Endothelial cell of umbilical vein (primary cell): ENCODE measurements at regions not wholly inside any gene's neighbourhood (a gene's known extent, or its start where the extent isn't known, plus 50 kb on each side); places are given as distances from the start of the nearest gene placed in this dataset.

Experiments
- BruUV-seq: library from RNA; stranded (reverse); fragments of 400-500 nt; replicated peaks from 2 replicates; lab custom pipeline; 2021; lab: Mats Ljungman, UMichigan
- CTCF ChIA-PET: fragments of 300-600, 350-600 bp; sonication (Branson Sonifier 250); formaldehyde crosslinking; loops from one replicate; lab custom pipeline; 2021; ENCODE audit warnings: antibody characterized with exemption, inconsistent platforms; lab: Charles Lee
- POLR2A ChIA-PET: fragments of 300-600, 350-600 bp; sonication (Branson Sonifier 250); formaldehyde crosslinking; loops from one replicate; lab custom pipeline; 2021; ENCODE audit warnings: antibody characterized with exemption, inconsistent platforms; lab: Charles Lee
- DNase-seq: peaks from one replicate; pipeline ENCODE4 v3.0.0-alpha.2; 2011; ENCODE audit warnings: low read depth, low spot score
- FAIRE-seq: peaks from 2 replicates; lab custom pipeline; 2011; peaks lifted over from hg19 to GRCh38; lab: Jason Lieb, UNC
- H2AFZ ChIP-seq: 2 replicates; pipeline ENCODE4 v1.6.0; 2012; ENCODE audit warnings: low read depth, low read length, control low read depth, inconsistent platforms
- H3K27ac ChIP-seq: 2 replicates; pipeline ENCODE4 v1.5.1; 2011; ENCODE audit warnings: low read depth, mild to moderate bottlenecking, control low read depth, low read length, moderate library complexity; ENCODE audit not compliant: insufficient read depth
- H3K27me3 ChIP-seq, 2 experiments: 2 replicates each; pipeline versions ENCODE4 v1.6.0 to v1.6.1; 2011; ENCODE audit warnings: low read length in 2 of 2, mixed read lengths in 1 of 2; ENCODE audit not compliant: control insufficient read depth in 2 of 2, insufficient read depth in 2 of 2
- H3K36me3 ChIP-seq, 2 experiments: 2 replicates in 1 of 2; 3 replicates in 1 of 2; pipeline ENCODE4 v1.5.1; 2011; ENCODE audit warnings: low read length in 2 of 2, mild to moderate bottlenecking in 1 of 2, moderate library complexity in 1 of 2; ENCODE audit not compliant: control insufficient read depth in 2 of 2, insufficient read depth in 2 of 2; ENCODE audit errors: extremely low read depth in 1 of 2
- H3K4me1 ChIP-seq: 3 replicates; pipeline ENCODE4 v1.5.1; 2011; ENCODE audit warnings: mild to moderate bottlenecking, low read length; ENCODE audit not compliant: control insufficient read depth, insufficient read depth; ENCODE audit errors: extremely low read depth
- H3K4me2 ChIP-seq: 2 replicates; pipeline ENCODE4 v1.6.1; 2011; ENCODE audit warnings: low read length, control low read depth, mixed read lengths; ENCODE audit not compliant: insufficient read depth
- H3K4me3 ChIP-seq, 3 experiments: fragments of 200-600 bp in 1 of 3; sonication (generic), shearing (Covaris generic) in 1 of 3; replicated peaks in 1 of 3; 2 replicates each; pipeline ENCODE4 v1.5.1; 2011 to 2016; ENCODE audit warnings: control low read depth in 3 of 3, low read length in 3 of 3, mild to moderate bottlenecking in 2 of 3, inconsistent platforms in 1 of 3, low read depth in 1 of 3, moderate library complexity in 1 of 3; ENCODE audit not compliant: insufficient read depth in 1 of 3
- H3K79me2 ChIP-seq: 2 replicates; pipeline ENCODE4 v1.6.0; 2012; ENCODE audit warnings: low read length, inconsistent platforms; ENCODE audit not compliant: control insufficient read depth, insufficient read depth
- H3K9ac ChIP-seq: replicated peaks from 2 replicates; pipeline ENCODE3; 2011; ENCODE audit warnings: low read length, control low read depth; ENCODE audit not compliant: insufficient read depth; ENCODE audit errors: extremely low read depth
- H3K9me1 ChIP-seq: replicated peaks from 3 replicates; pipeline ENCODE4 v1.6.0; 2011; ENCODE audit warnings: mild to moderate bottlenecking, low read length; ENCODE audit not compliant: control insufficient read depth, insufficient read depth; ENCODE audit errors: extremely low read depth
- H3K9me3 ChIP-seq: replicated peaks from 2 replicates; pipeline ENCODE4 v1.5.1; 2012; ENCODE audit warnings: low read length, inconsistent platforms; ENCODE audit not compliant: control insufficient read depth, insufficient read depth
- H4K20me1 ChIP-seq: replicated peaks from 2 replicates; pipeline ENCODE3; 2011; ENCODE audit warnings: mild to moderate bottlenecking, low read length; ENCODE audit not compliant: control insufficient read depth, insufficient read depth; ENCODE audit errors: extremely low read depth
- CTCF ChIP-seq, 2 donors: IDR thresholded peaks; 1 replicate in 1 of 2; 2 replicates in 1 of 2; pipeline ENCODE4 v1.5.1; 2011; ENCODE audit warnings: low read length in 2 of 2, mild to moderate bottlenecking in 2 of 2, moderate library complexity in 2 of 2, control low read depth in 1 of 2, inconsistent platforms in 1 of 2, low read depth in 1 of 2; ENCODE audit not compliant: insufficient read depth in 1 of 2; ENCODE audit errors: extremely low read depth in 1 of 2
- EZH2 ChIP-seq: IDR thresholded peaks from 2 replicates; pipeline ENCODE4 v1.6.1; 2012; ENCODE audit warnings: borderline replicate concordance, low read depth, mild to moderate bottlenecking, moderate library complexity, low read length, inconsistent platforms; ENCODE audit not compliant: severe bottlenecking
- FOS ChIP-seq: IDR thresholded peaks from 2 replicates; pipeline ENCODE4 v1.6.1; 2011; ENCODE audit warnings: mild to moderate bottlenecking, low read length, moderate library complexity, borderline replicate concordance; ENCODE audit not compliant: insufficient read depth
- GATA2 ChIP-seq: IDR thresholded peaks from 2 replicates; pipeline ENCODE4 v1.7.0; 2011; ENCODE audit warnings: low read depth, mild to moderate bottlenecking, moderate library complexity, mixed read lengths, low read length; ENCODE audit not compliant: insufficient read length, insufficient read depth
- JUN ChIP-seq: IDR thresholded peaks from 2 replicates; pipeline ENCODE4 v1.6.1; 2011; ENCODE audit warnings: borderline replicate concordance, low read depth; ENCODE audit not compliant: insufficient read length, insufficient read depth
- MAX ChIP-seq: IDR thresholded peaks from 2 replicates; pipeline ENCODE4 v1.6.1; 2011; ENCODE audit not compliant: insufficient read depth, insufficient read length
- MYC ChIP-seq: IDR thresholded peaks from one replicate; pipeline ENCODE4 v1.6.1; 2011; ENCODE audit warnings: mild to moderate bottlenecking, low read depth, low read length
- POLR2A ChIP-seq: IDR thresholded peaks from 2 replicates; pipeline ENCODE4 v1.6.1; 2012; ENCODE audit warnings: low read depth, mild to moderate bottlenecking, control low read depth, low read length
- POLR2AphosphoS5 ChIP-seq: IDR thresholded peaks from 2 replicates; pipeline ENCODE4 v1.6.1; 2012; ENCODE audit warnings: low read depth, mild to moderate bottlenecking, control low read depth, low read length, moderate library complexity; ENCODE audit not compliant: insufficient read depth
- dilution Hi-C: fragments of 300-500 bp; cut with MboI; formaldehyde crosslinking; loops from one replicate; pipeline ENCODE4 v1.15.0; 2019; ENCODE audit warnings: low sequenced_read_pairs; ENCODE audit not compliant: extremely low pct_ligation_motif_present
- intact Hi-C: fragments of 100-400 bp; cut with micrococcal nuclease; formaldehyde crosslinking; loops from one replicate; pipeline ENCODE4 v1.10.0; 2022

- Histone ChIP-seq H3K4me2 (no peak overlapping the region), H2AFZ (no peak overlapping the region), H3K27me3 (no peaks in the 10 kb centered on the region), H3K4me3 (no peak overlapping the region), H4K20me1 (no peaks in the 10 kb centered on the region), H3K4me1 (no peaks in the 10 kb centered on the region), H3K9ac (no peak overlapping the region), H3K9me3 (no peaks in the 10 kb centered on the region), H3K36me3 (no peaks in the 10 kb centered on the region), H3K27ac (no peak overlapping the region), H3K79me2 (no peaks in the 10 kb centered on the region), H3K9me1 (no peaks in the 10 kb centered on the region)
- POLR2A ChIA-PET, result no interaction called here
- intact Hi-C loops, result no loop called here
- TF ChIP-seq MYC (no peak), FOS (no peak), POLR2A (no peak), JUN (no peak), GATA2 (no peak), EZH2 (no peak), POLR2AphosphoS5 (no peak), CTCF (IDR thresholded peaks at IDR 0.05; ENCODE audit: extremely low read depth in 1 of 2, insufficient read depth in 1 of 2, low read depth in 1 of 2, low read length in 2 of 2) (no peak), MAX (no peak)
- dilution Hi-C loops, result no loop called here
- CTCF ChIA-PET, result no interaction called here
- FAIRE-seq (no peak), DNase-seq (no peak)
- no TSS peak for BruUV-seq
Measured at GRCh38 chr3:154584041-154584440, 154.1 kb upstream of the GPR149 start.
